DOHH2 (cell line): ENCODE measurements at regions not wholly inside any gene's neighbourhood (a gene's known extent, or its start where the extent isn't known, plus 50 kb on each side); places are given as distances from the start of the nearest gene placed in this dataset.

Experiments used
- H3F3A ChIP-seq: fragments of 200-600 bp; sonication (generic), shearing (Covaris generic); 2 replicates; pipeline ENCODE4 v1.6.0; 2016; ENCODE audit warnings: antibody characterized with exemption, mild to moderate bottlenecking; ENCODE audit not compliant: control insufficient read depth, insufficient read depth
- H3K27ac ChIP-seq: fragments of 200-600 bp; sonication (generic); 2 replicates; pipeline ENCODE4 v1.5.1; 2014; ENCODE audit warnings: low read depth, mild to moderate bottlenecking, low read length, moderate library complexity
- H3K27me3 ChIP-seq: fragments of 200-600 bp; sonication (generic); 2 replicates; pipeline ENCODE4 v1.6.1; 2014; ENCODE audit warnings: mild to moderate bottlenecking, low read length, mixed read lengths; ENCODE audit not compliant: control insufficient read depth
- H3K36me3 ChIP-seq: fragments of 200-600 bp; sonication (generic); 2 replicates; pipeline ENCODE4 v1.6.1; 2014; ENCODE audit warnings: mild to moderate bottlenecking, low read length, moderate library complexity, mixed read lengths; ENCODE audit not compliant: control insufficient read depth
- H3K4me1 ChIP-seq: fragments of 200-600 bp; sonication (generic); 2 replicates; pipeline ENCODE4 v1.6.1; 2014; ENCODE audit warnings: mild to moderate bottlenecking, low read length, mixed read lengths; ENCODE audit not compliant: control insufficient read depth
- H3K4me2 ChIP-seq: fragments of 200-600 bp; sonication (generic); 2 replicates; pipeline ENCODE4 v1.6.0; 2014; ENCODE audit warnings: mild to moderate bottlenecking, low read length, moderate library complexity
- H3K4me3 ChIP-seq: fragments of 200-600 bp; sonication (generic); 2 replicates; pipeline ENCODE4 v1.5.1; 2014; ENCODE audit warnings: mild to moderate bottlenecking, low read length, mixed read lengths
- H3K79me2 ChIP-seq: fragments of 200-600 bp; sonication (generic); 2 replicates; pipeline ENCODE4 v1.6.1; 2014; ENCODE audit warnings: mild to moderate bottlenecking, low read length, mixed read lengths; ENCODE audit not compliant: control insufficient read depth
- H3K9me2 ChIP-seq: fragments of 200-600 bp; sonication (generic); replicated peaks from 2 replicates; pipeline ENCODE4 v1.6.1; 2014; ENCODE audit warnings: mild to moderate bottlenecking, low read length, mixed read lengths; ENCODE audit not compliant: control insufficient read depth
- H3K9me3 ChIP-seq: fragments of 200-600 bp; sonication (generic); 2 replicates; pipeline ENCODE4 v1.6.1; 2014; ENCODE audit warnings: antibody characterized with exemption, low read length, mixed read lengths; ENCODE audit not compliant: control insufficient read depth, insufficient read depth
- H4K20me1 ChIP-seq: fragments of 200-600 bp; sonication (generic); 2 replicates; pipeline ENCODE4 v1.6.0; 2014; ENCODE audit warnings: low read depth, mild to moderate bottlenecking, antibody characterized with exemption, low read length, moderate library complexity; ENCODE audit not compliant: control insufficient read depth, insufficient read depth
- EZH2phosphoT487 ChIP-seq: fragments of 200-600 bp; sonication (generic); IDR thresholded peaks from 2 replicates; pipeline ENCODE4 v1.6.1; 2017; ENCODE audit warnings: borderline replicate concordance, mild to moderate bottlenecking, antibody characterized with exemption, low read length, moderate library complexity, mixed read lengths
- TF ChIP-seq, protein P1 (sequence below): fragments of 200-600 bp; sonication (generic); IDR thresholded peaks from one replicate; pipeline ENCODE4 v1.5.1; 2014; ENCODE audit warnings: antibody characterized with exemption, mild to moderate bottlenecking, low read depth, low read length; ENCODE audit not compliant: poor library complexity, severe bottlenecking

DNA sequence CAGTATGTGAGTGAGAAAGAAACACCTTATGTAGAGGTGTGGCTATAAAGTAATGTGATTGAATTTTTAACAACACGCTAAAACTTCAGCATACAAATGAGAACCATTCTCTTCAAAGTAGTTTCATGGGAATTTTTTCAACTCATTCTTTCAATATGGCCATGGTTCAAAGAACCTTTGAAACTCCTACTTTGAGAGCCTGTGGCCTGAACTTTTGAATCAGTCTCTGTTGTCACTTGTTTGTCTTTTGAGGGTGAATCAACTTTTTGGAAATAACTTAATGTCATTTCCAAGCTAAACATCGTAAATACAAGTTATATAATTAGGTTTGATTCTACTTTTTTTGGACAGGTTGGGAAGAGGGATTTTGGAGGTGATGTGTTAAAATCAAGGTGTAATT, 49.9 kb upstream of the CASK start:
- Histone ChIP-seq H3K27ac (no peak overlapping the region), H3K4me2 (no peak overlapping the region), H3K9me2 (no peaks in the 10 kb centered on the region), H3K4me1 (no peaks in the 10 kb centered on the region), H4K20me1 (no peaks in the 10 kb centered on the region), H3K27me3 (no peaks in the 10 kb centered on the region), H3K9me3 (no peaks in the 10 kb centered on the region), H3K4me3 (no peak overlapping the region), H3K79me2 (no peaks in the 10 kb centered on the region), H3F3A (no peaks in the 10 kb centered on the region), H3K36me3 (no peaks in the 10 kb centered on the region)
- TF ChIP-seq, protein P1, sequence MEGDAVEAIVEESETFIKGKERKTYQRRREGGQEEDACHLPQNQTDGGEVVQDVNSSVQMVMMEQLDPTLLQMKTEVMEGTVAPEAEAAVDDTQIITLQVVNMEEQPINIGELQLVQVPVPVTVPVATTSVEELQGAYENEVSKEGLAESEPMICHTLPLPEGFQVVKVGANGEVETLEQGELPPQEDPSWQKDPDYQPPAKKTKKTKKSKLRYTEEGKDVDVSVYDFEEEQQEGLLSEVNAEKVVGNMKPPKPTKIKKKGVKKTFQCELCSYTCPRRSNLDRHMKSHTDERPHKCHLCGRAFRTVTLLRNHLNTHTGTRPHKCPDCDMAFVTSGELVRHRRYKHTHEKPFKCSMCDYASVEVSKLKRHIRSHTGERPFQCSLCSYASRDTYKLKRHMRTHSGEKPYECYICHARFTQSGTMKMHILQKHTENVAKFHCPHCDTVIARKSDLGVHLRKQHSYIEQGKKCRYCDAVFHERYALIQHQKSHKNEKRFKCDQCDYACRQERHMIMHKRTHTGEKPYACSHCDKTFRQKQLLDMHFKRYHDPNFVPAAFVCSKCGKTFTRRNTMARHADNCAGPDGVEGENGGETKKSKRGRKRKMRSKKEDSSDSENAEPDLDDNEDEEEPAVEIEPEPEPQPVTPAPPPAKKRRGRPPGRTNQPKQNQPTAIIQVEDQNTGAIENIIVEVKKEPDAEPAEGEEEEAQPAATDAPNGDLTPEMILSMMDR, result no peak
- TF ChIP-seq EZH2phosphoT487, result no peak
